Renal cortical epithelial cell (primary cell): ENCODE measurements at regions not wholly inside any gene's neighbourhood (a gene's known extent, or its start where the extent isn't known, plus 50 kb on each side); places are given as distances from the start of the nearest gene placed in this dataset.
A peak's percentile ranks its signal among the peaks of the same experiment; 100 is the strongest.
"Not testable (repeated sequence)": the region's sequence is repeated elsewhere in the genome, so short reads cannot be mapped to it uniquely, and the experiment has no call there.

ENCODE experiments used
- DNase-seq: peaks from one replicate; pipeline ENCODE4 v3.0.0-alpha.2; 2011; ENCODE audit warnings: low read depth

DNA sequence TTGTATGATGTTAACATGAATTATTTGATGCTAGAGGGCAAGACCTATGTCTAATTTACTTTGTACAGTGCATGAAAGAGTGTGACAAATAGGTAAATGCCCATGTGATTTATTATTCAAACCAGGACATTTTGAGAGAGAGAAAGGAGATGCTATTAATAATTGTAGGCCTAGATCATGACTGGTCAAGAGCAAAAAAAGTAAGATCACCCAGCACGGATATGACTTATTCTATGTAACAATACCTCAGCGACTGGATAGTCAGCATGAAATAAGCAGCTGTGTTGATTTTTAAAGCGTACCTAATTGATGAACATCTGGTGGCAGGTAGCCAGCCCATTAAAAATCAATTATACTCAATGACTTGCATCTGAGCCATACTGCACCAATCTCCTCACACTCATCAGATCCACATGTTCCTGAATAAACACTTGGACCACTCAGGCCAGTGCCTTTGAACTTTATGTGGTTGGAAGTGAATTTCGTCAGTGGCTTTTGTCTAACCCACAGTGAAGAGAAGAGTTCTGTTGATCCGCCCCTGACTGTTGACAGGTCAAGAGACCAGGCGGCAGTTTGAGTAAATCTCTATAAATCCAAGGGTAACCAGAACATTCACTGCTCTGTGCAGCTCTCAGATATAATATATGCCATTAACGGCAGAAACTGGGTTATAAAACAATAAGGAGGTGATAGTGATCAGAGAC is 435.3 kb downstream of the MDFIC start:
- DNase-seq: no peak

DNA sequence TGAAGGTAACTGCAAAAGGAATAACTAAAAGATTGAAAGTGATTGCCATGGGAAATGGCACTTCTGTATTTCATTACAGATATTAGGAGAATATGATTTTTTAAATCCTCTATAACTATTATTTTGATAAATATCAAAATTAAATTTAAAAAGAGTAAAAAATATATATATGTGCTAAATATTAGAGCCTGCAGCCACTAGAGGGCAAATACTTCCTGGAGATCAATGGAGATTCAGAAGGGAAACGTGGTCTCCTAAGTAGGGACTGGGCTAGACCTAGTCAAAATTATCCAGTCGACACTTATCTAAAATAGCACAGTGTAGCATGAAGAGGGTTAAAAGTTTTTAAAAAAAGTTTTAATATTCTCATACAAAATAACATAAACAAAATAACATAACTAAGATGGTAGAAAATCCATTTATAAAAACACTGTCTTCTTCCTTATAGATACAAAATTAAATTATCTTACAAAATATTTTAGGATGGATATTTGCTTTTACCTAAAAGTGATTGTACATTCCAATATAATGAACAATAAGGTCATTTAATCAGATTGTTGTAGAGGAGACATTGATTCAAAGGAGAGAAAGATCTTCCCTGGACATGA is 434.3 kb downstream of the MDFIC start:
- peak; percentile 22 for DNase-seq

DNA sequence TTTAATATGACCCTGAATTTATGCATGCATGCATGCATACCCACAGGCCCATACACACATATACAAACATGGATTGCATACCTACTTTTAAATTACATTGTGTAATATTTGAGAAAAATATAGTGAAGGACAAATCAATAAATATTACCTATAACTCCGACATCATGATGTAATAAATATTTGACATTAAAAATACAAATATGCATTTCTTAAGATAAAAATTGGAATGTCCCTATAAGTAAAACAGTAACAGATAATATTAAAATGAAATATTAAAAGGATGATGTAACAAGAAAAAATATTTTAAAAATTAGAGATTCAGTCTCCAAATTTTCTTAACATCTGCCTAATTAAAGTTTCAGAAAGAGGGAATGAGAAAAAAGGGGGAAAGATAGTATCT is 433.0 kb downstream of the MDFIC start:
- no peak for DNase-seq

DNA sequence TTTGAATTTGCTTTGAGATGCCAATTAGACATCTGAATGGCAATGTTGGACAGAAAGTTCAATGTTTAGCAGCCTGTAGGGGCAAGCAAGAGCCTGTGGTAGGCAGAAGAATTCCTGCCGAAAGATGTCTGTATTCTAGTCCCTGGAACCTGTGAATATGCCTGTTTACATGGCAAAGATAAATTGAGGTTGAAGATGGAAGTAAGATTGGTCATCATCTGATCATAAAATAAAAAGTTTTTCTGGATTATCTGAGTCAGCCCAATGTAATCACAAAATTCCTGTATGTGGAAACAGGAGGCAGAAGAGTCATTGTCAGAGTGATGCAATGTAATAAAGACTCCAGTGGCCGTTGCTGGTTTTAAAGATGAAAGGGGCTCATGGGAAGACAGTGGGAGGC is 430.5 kb downstream of the MDFIC start:
- peak; percentile 21 for DNase-seq

DNA sequence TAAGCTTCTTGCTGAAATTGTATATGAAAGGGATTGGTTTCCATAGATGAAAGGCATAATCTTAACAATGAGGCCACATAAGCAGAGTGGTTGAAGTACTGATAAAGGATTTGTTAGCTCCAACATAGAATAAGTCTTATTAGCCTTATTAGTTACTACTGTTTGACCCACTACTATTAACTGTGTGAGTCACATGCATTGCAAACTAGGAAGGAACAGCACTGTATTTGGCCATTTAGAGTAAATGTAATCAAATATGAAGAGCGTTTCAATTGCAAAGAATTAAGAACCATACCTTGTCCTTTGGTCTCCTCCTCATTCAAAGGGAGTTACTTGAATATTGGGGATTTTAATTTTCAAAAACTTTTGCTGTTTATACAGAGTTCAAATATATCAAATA is 428.9 kb downstream of the MDFIC start:
- DNase-seq: no peak

DNA sequence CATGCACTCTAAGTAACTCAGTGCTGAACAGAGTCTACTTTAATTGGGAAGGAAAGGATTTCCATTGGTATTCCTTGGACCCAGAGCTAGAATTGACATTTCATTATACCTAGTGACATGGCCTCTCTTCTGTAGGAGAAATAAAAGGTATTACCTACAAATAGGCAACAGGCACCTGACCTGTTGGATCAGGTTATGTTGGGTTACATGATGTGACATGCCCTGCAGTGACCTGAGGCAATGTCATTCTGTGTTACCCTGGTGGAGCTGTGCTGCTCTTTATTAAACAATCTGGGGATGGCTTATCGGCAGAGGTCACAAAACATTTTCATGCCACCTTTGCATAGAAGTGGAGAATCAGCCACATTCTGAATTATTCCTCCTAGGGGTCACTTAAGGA is 427.7 kb downstream of the MDFIC start:
- DNase-seq: no peak

DNA sequence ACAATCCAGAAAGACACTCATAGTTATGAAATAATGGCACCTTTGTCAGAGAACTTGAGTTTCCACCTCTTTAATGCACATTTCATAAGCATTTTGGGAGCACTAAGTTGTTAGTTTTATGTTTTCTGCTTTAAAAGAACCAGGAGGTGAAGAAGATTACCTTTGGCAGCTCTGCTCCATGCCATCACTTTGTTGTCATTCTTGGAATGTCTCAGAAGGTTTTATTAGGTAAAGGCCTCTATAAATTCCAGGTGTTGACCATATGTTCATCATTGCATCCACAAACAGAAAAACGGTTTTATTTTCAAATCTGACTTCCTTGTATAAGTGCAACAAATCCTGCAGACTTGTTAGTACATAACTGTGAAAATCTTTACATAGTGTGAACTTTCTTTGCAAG is 424.8 kb downstream of the MDFIC start:
- no peak for DNase-seq

DNA sequence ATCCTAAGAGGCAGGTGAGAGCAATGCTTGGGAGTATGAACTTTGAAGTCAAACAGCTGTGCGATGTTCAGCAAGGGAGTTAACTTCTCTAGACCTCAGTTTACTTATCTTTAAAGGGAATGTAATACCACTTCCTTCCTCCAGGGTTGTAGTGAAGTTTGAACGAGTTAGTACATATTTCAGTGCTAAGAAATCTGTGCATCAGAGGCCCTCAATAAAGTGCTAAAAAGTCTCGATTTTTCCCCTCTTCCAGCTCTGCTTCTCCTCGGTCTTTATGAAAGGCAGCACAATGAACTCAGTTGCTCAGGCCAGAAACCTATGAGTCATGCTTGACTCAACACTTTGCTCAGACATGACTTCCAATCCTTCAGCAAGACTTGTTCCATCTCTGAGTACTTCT is 418.9 kb downstream of the MDFIC start:
- peak; percentile 83 for DNase-seq

DNA sequence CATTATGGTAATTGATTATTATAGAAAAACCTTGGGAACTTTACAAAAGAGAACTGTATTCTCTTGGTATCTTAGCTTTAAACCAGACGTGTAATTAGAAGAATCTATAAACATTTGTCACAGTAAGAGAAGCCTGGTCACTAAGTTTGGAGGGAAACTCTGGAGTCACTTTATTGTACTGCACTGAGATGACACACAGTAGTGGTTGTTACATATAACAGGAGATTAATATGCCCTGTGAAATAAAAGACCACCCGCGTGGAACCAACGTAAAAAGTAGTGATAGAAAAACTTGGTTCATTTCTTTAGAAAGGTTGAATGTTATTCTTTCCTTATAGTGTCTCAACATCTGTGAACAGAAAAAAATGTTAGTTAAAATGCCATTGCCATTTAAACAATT is 416.1 kb downstream of the MDFIC start:
- DNase-seq: no peak

DNA sequence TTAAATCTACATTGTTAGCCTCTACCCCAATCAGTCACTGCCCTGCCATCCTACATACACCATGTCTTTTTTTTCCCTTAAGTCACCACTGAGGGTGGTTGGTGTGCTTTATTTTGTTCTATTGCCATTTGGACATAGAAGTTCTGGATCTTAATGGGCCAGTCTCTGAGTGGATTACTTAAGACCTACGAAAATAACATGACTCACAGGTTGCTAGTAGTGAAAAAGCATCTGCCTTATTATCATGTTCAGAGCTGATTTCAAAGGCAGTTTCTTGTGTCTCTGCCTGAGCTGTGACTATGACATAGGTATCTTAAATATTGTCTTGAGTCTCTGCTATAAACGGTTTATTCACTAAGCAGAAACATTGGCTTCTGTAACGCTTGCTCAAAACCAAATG is 410.8 kb downstream of the MDFIC start:
- peak; percentile 11 for DNase-seq

DNA sequence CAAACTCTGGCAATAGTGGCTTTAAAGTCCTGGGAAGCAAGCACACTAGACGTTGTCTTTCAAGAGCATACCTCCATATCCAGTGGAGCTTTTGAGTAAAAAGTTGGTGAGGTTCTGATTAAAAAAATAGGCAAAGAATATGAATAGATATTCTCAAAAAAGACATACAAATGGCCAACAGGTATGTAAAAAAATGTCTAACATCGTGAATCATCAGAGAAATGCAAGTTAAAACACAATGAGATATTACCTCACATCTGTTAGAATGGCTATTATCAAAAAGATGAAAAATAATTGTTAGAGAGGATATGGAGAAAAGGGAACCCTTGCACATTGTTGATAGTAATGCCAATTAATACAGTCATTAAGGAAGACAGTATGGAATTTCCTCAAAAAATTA is 407.1 kb downstream of the MDFIC start:
- no peak for DNase-seq

DNA sequence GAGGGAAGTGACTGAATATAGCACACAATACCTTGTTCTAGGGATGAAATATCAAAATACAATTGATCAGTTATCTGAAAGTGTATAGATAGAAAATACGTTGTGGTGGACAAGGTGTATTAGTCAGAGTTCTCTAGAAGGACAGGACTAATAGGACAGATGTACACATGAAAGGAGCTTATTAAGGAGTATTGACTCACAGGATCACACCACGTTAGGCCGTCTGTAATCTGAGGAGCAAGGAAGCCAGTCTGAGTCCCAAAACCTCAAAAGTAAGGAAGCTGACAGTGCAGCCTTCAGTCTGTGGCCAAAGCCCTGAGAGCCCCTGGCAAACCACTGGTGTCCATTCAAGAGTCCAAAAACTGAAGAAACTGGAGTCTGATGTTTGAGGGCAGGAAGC is 406.1 kb downstream of the MDFIC start:
- no peak for DNase-seq

DNA sequence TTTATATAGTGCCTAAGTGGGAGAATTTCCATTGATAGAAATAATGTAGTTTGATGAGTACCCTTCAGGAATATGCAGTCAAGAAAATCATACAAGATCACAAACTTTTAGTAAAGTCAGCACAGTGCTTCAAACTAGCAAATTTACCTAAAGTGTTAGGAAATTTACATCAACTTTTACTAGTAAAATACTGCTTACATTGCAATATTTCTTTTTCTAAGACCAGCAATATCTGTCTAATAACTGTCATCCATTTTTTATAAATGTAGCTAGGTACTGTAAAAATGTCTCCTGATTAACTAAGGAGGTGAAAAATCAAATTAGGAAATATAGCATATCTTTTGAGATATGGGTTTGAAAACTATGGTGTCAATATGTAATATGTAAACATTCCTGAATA is 405.4 kb downstream of the MDFIC start:
- no peak for DNase-seq

DNA sequence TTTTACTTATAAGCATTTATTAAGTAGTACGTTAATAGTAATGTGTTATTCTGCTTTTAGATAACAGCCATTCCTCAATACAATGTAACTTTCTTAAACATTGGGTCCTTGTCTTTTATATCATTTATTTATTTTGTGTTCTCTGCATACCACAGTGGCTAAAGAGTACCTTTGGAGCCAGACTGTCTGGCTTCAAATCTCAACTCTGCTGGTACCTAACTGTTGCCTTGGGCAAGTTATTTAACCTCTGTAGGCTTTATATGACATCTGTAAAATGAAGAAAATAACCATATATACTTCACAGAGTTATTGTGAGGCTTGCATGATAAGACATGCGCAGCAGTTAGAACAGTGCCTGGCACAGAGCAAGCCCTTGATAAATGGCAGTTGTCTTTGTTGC is 397.6 kb downstream of the MDFIC start:
- DNase-seq: no peak

DNA sequence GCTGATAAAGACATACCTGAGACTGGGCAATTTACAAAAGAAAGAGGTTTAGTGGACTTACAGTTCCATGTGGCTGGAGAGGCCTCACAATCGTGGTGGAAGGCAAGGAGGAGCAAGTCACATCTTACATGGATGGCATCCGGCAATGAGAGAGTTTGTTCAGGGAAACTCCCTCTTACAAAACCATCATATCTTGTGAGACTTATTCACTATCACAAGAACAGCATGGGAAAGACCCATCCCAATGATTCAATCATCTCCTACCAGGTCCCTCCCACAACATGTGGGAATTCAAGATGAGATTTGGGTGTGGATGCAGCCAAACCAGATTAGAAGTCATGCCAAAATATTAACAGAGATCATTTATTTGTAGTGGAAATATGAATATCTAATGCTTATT is 388.4 kb downstream of the MDFIC start:
- DNase-seq: not testable (repeated sequence)

DNA sequence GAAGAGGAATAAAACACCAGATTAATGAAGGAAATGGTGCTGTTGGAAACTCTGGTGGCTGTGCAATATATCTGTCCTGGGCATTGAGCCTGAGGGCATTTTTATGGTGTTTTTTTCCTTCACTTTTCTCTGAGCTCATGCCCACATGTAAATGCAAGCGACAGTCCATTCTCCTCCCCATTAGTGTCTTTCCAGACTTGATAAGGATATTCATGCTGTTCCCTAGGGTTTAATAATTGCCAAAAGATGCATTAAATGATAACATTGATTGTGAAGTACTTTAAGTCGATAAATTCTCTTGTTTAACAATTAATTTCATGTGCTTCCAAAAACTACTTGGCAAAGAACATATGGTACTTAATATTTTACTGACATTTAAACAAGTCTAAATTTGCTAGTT is 384.7 kb downstream of the MDFIC start:
- DNase-seq: no peak

DNA sequence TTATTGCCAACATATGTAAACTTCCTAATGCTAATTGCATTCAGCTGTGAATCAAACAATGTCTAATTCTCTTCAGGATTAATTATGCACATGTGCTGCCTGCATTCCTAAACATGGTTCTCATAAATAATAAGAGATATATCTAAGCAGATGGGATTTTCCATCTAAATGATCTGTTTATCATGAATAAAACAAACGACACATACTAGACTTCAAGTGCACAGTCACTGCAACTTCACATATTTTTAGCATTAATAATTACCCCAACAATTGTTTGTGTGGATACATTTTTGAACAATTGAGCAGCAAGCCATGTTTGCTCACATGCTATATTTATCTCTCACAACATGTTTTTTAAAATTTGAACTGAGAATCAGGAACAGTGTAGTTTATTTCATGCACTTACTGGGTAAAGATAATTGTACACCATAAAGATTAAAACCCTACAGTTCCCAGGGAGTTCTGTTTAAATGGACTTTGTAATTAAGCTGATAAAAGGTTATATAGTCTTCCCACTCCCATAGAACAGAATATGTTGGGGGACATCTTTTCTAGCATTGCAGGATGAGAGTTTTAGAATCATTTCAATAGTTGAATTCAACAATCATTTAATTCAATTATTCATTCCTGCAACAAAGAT is 378.5 kb downstream of the MDFIC start:
- peak; percentile 34 for DNase-seq

DNA sequence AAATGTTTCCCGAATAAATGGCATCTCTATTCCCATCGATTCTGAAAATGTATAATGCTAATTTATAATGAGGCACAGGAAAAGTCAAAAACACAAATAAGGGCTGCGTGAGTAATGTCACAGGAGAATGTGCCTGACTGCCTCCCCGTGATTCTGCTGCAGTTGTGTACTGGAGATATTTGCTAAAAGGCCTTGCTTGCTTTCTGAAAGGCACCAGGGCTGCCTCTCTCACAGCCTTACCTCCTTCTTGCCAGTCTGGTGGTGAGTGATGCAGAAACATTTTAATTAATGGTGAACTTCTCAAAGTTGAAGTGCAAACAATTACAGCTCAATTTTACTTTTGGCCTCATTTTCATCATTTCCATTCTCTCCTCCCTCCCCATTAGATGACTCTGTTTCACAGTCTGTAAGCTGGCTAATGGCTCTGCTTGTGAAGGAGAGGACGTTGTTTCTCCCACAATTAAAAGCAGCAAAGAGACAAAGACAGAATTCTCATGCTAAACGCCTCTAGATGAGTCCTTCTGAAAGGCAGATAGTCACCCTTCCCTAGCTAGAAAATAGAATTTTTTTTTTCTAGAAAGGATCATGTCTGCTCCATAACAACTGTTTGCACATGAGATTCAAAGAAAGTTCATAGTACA is 377.6 kb downstream of the MDFIC start:
- DNase-seq: no peak

DNA sequence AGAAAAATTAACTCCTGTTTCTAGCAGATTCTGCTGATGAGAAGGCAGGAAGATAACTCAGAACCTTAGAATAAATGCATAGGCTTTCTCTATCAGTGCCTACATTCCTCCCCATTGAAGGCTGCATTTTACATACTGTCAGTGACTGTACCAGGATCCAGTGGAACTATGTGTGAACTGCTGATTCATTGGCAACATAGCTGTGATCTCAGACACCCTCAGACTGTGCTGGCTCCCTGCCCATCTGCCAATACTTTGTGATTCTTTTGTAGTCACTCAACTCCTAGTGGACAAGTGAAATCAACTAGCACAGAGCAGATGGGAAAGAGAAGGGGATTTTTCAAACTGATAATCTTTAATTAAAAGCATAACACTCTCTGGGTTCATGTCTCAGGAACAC is 375.8 kb downstream of the MDFIC start:
- DNase-seq: peak; percentile 92

DNA sequence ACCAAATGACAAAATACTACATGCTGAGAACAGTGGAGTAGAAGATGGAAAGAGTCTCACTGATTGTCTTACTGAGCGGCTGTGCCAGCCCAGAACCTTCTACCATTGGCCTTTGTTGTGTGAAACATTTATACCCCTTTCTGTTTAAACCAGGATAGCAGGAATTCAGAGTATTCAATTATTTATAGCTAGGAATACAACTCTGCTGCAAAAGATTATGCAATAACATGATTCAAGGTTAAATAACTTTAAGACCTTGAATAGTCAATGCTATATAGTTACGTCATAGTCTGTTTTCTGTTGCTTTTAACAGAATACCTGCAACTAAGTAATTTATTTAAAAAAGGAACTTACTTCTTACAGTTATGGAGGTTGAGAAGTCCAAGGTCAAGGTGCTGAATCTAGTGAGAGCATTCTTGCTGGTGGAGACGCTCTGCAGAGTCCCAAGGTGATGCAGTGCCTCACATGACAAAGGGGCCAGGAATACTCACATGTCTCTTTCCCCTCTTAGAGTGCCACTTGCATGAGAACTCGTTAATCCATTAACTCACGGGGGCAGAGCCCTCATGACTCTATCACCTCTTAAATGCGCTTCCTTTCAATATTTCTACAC is 371.8 kb downstream of the MDFIC start:
- DNase-seq: peak; percentile 89

DNA sequence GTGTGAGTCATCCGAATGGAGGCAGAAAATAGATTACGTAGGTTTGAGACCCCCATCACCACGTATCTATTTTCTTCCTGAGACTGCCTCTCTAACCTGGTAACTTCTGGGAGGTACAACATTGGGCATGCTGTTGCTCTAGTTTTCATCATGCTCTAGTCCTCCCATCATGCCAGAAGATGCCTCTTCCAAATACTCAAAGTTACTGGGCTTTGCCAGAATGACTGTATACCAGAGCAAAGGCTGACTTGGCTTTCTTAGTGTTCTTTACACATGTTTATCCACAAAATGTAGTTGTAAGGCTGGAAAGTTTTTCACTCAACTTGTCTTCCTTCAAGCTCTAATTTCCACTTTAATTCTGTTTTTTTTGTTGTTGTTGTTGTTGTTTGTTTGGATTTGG is 370.5 kb downstream of the MDFIC start:
- no peak for DNase-seq

DNA sequence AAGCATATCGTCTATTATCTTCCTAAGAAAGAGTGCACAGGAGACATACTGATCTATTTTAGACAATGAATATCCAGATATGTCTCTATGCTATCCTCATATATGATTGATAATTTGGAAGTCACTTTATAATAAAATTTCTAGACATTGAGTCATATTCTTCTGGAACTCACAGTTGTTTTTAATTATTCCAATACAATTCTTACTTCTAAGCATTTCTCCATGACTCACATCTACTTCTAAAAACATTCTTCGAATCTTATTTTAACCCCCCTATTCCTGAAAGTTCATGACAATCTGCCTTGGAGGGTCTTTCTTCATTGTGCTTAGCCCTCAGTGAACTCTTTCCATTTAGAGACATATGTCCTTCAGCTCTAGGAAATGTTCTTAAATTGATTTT is 368.1 kb downstream of the MDFIC start:
- peak; percentile 13 for DNase-seq

DNA sequence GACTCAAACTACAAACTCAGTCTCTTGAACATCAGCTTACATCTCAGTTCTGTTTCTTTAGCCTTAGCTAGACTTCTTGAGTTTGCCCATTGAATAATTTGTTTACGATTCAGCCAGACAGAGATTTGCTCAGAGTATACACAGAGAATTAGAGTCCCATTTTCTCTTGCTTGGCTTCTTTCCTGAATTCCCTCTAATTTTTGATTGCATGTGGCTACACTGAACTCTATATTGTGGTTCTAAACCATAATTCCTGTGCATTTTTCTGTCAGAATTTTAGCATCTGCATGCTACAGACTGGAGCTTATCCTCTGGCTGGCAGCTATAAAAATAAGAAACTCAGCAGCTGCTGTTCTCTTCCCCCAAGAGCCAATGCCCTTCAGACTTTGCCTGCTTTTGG is 354.9 kb downstream of the MDFIC start:
- DNase-seq: no peak
